HAP-1 (cell line): ENCODE measurements at regions not wholly inside any gene's neighbourhood (a gene's known extent, or its start where the extent isn't known, plus 50 kb on each side); places are given as distances from the start of the nearest gene placed in this dataset.

Source experiments
- DNase-seq, 2 experiments: peaks; one replicate each; pipeline ENCODE4 v3.0.0-alpha.2; 2016 to 2020; ENCODE audit warnings: low spot score in 2 of 2
- H3K27me3 ChIP-seq: fragments of 250-450 bp; sonication (Bioruptor Pico); 2 replicates; pipeline ENCODE4 v1.5.1; 2020; ENCODE audit warnings: low read depth, mild to moderate bottlenecking, moderate library complexity
- H3K36me3 ChIP-seq: fragments of 250-450 bp; sonication (Bioruptor Pico); replicated peaks from 2 replicates; pipeline ENCODE4 v1.5.1; 2020; ENCODE audit warnings: mild to moderate bottlenecking
- H3K4me1 ChIP-seq: fragments of 250-450 bp; sonication (Bioruptor Pico); 2 replicates; pipeline ENCODE4 v1.5.1; 2020; ENCODE audit warnings: mild to moderate bottlenecking
- H3K4me3 ChIP-seq: fragments of 250-450 bp; sonication (Bioruptor Pico); 2 replicates; pipeline ENCODE4 v1.5.1; 2020; ENCODE audit warnings: mild to moderate bottlenecking, moderate library complexity
- H3K9me3 ChIP-seq: fragments of 250-450 bp; sonication (Bioruptor Pico); 2 replicates; pipeline ENCODE4 v1.5.1; 2020; ENCODE audit warnings: mild to moderate bottlenecking, moderate library complexity
- in situ Hi-C: fragments of 300-500 bp; cut with MboI; formaldehyde crosslinking; loops from 3 replicates; pipeline ENCODE4 v1.14.3; 2020; ENCODE audit warnings: low sequenced_read_pairs, inconsistent platforms, mixed read lengths

DNA sequence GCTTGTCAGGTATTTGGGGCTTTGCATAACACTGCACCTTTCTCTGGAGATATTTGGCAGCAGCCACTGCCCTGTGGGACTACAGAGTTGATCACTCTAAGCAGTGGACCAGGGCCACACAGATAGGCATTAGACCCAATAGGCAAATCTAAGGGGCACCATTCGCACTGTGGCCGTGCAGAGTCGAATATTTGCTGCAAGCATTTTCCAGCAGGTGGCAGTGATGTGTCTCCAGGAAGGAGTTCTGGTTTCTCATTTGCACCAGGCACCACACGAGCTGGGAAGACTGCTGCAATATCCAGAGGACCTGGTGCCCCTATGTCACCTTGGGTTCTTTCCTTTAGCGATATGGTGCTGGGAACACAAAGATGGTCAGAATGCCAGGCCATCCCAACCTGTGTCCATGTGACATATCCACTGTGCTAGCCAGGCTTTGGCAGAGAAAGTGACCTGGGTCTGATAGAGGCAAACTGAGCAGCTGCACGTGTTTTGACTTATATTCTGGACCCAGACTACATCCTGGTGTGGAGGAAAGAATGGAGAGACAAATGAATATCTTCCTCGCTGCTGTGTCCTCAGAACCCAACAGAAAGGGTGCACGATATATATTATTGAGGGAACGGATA, 318.7 kb downstream of the BUD13 start:
- no peaks in the 10 kb centered on the region for H3K27me3 ChIP-seq
- in situ Hi-C loops: no loop called here
- no peaks in the 10 kb centered on the region for H3K4me1 ChIP-seq
- H3K4me3 ChIP-seq: no peak overlapping the region
- DNase-seq: peak; percentile 40 to 72
- H3K9me3 ChIP-seq: no peaks in the 10 kb centered on the region
- no peaks in the 10 kb centered on the region for H3K36me3 ChIP-seq

DNA sequence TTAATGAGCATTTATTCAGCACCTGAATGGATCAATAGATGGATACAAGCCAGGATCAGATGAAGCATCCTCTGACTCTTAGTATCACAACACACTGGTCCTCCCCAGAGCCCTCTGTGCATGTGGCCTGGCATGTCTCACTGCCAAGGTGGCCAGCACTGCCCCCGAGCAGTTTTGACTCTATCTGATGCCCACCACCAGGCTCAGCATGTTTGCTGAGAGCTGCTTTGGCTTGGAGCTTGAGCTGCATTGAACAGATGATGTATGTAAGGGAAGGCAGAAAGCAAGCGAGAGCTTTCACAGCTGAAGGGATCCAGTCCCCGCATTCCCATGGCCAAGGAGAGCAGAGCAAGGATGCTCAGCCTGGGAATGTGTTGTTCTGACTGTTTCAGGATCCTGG, 320.3 kb downstream of the BUD13 start:
- in situ Hi-C loops: no loop called here
- no peak for DNase-seq
- peaks cover 15% of the 10 kb centered on the region for H3K4me1 ChIP-seq
- no peaks in the 10 kb centered on the region for H3K27me3 ChIP-seq
- H3K9me3 ChIP-seq: no peaks in the 10 kb centered on the region
- no peaks in the 10 kb centered on the region for H3K36me3 ChIP-seq
- H3K4me3 ChIP-seq: no peak overlapping the region

DNA sequence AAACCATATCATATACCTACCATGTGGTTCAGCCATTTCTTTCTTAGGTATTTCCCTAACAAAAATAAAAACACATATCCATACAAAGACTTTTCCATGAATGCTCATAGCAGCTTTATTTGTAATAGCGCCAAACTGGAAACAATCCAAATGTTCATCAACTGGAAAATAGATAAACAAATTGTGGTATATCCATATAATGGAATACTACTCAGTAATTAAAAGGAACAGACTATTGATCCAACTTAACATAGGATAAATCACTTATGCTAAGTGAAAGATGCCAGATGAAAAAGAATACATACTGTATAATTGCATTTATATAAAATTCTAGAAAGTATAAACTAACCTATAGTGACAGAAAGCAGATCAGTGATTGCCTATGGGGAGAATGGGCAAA, 323.3 kb downstream of the BUD13 start:
- Histone ChIP-seq H3K27me3 (no peaks in the 10 kb centered on the region), H3K9me3 (no peaks in the 10 kb centered on the region), H3K4me3 (no peak overlapping the region), H3K4me1 (peaks cover 33% of the 10 kb centered on the region), H3K36me3 (no peaks in the 10 kb centered on the region)
- DNase-seq: no peak
- in situ Hi-C loops: no loop called here

DNA sequence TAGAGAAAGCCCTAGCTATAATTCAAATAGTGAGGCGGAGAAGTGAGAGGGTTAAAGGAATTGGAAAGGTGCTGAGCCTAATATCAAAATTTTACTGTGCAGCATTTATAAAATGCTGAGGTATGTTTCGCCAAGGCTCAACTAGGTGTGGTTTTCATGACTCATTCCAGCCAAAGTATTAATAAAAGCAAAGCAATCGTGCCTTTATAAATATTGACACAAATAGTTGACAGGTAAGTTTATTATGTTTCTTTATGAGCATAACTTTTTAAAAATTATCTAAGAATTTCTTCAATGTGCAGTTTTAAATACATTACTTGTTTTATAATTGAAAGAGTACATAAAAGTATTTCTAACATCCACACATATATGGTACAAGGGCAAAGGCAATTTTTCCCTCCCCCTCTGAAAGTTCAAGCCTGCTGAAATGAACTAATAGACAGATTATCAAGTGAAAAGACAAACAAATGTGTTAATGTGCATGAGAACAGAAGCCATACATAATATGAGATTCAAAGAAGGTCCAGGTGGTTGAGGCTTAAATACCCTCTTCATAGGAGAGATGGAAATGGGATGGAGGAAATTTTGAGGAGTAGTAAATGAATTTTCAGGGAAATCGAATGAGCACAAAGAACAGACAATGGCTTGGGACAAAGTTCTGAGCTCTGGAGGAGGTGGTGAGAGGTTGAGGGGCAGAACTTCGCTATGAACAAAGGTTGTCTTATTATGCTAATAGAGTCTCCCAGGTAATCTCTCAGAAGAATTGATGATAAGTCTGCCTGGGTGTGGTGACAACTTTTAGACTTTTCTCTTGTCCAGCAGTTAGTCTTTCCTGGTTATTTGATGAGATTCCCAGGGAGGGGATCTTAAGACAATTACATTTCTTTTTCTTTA, 326.5 kb downstream of the BUD13 start:
- H3K36me3 ChIP-seq: no peaks in the 10 kb centered on the region
- H3K9me3 ChIP-seq: peaks cover 2% of the 10 kb centered on the region; the same call in 1 of the 2 replicates
- in situ Hi-C loops: no loop called here
- no peak overlapping the region for H3K4me3 ChIP-seq
- H3K27me3 ChIP-seq: no peaks in the 10 kb centered on the region
- DNase-seq: peak; percentile 60 to 88
- H3K4me1 ChIP-seq: peaks cover 36% of the 10 kb centered on the region

DNA sequence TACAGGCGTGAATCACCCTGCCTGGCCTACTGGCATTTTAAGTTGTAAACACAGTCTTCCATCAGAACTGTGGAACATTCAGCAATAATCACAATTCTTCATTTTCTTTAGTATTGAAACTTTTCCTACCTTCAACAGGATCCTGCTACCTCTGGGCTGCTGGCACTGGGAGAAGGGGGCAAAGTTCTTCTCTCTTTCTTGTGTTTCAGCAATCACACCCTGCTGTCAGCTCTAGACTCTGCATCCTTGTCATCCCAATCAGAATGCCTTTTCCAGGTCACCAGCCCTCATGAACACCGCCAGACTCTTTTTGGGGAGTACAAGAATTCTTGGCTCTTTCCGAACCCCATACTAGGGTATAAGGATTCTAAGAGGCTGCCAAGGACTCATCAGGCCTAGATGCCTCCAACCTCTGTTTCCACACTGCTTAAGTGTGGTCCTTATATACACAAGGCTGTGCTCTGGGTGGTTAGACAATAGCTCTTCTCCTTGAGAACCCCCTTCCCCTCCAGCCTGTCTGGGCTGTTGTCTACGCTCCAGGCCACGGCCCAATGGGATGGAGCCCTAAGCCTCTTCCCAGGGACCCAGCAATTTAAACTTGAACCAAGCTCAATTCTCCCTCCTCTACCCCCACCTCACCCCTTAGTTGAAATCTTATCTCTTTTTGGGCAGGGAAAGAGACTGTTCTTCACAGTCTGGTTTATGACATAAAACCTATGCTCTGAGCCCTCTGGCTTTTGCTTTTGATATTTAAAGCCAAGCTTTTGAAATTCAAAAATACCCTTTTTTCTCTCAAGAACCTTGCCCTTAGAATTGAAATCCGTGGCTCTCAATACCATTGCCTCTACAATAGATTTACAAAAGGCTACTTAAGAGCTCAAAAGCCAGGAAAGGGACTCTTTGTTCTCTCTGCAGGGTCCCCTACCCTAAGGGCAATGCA, 327.4 kb downstream of the BUD13 start:
- H3K4me3 ChIP-seq: peak overlapping the region; percentile 14; the same call in 1 of the 2 replicates
- in situ Hi-C loops: no loop called here
- peaks cover 5% of the 10 kb centered on the region; the same call in 1 of the 2 replicates for H3K9me3 ChIP-seq
- no peaks in the 10 kb centered on the region for H3K27me3 ChIP-seq
- no peaks in the 10 kb centered on the region for H3K36me3 ChIP-seq
- peaks cover 36% of the 10 kb centered on the region for H3K4me1 ChIP-seq
- DNase-seq: peak; percentile 87 to 100

DNA sequence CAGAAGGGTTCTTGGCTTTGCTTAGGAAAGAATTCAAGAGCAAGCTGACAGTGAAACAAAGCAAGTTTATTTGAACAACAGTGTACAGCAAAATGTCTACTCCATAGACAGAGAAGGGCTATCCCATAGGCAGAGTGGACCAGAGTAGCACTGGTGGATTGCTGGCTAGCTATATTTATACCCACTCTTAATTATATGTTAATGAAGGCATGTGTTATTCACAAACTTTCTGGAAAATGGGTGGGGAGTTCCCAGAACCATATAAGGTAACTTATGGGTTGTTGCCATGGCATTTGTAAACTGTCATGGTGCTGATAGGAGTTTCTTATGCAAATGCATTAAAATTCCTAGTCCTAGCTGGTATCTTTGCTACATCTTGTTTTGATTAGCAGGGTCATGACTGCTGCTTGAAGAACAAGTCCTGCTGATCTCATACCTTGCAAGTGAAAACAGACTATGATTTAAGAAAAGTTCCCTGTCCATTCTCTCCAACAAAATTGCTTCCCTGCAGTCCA, 330.5 kb downstream of the BUD13 start:
- H3K9me3 ChIP-seq: peaks cover 7% of the 10 kb centered on the region; the same call in 1 of the 2 replicates
- no peaks in the 10 kb centered on the region for H3K27me3 ChIP-seq
- DNase-seq: no peak
- H3K4me3 ChIP-seq: no peak overlapping the region
- no peaks in the 10 kb centered on the region for H3K36me3 ChIP-seq
- peaks cover 20% of the 10 kb centered on the region for H3K4me1 ChIP-seq
- in situ Hi-C loops: no loop called here

DNA sequence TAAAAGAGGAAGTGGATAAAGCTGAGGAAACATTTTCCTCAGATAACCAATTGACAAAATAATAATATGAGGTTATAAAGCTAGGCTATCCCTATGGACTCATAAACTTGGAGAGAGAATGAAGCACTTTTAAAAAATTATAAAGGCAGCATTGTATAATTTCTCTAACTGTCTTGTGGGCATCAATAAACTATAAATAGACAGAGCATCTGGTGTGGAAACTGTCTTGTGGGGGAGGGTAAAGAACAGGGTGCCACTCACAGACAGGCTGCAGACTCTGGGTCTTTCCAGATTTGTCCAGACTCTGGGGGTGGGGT, 333.5 kb downstream of the BUD13 start:
- peaks cover 7% of the 10 kb centered on the region; the same call in 1 of the 2 replicates for H3K9me3 ChIP-seq
- no peaks in the 10 kb centered on the region for H3K27me3 ChIP-seq
- no peak for DNase-seq
- no peaks in the 10 kb centered on the region for H3K36me3 ChIP-seq
- in situ Hi-C loops: no loop called here
- no peak overlapping the region for H3K4me3 ChIP-seq
- peaks cover under 1% of the 10 kb centered on the region; the same call in 1 of the 2 replicates for H3K4me1 ChIP-seq

DNA sequence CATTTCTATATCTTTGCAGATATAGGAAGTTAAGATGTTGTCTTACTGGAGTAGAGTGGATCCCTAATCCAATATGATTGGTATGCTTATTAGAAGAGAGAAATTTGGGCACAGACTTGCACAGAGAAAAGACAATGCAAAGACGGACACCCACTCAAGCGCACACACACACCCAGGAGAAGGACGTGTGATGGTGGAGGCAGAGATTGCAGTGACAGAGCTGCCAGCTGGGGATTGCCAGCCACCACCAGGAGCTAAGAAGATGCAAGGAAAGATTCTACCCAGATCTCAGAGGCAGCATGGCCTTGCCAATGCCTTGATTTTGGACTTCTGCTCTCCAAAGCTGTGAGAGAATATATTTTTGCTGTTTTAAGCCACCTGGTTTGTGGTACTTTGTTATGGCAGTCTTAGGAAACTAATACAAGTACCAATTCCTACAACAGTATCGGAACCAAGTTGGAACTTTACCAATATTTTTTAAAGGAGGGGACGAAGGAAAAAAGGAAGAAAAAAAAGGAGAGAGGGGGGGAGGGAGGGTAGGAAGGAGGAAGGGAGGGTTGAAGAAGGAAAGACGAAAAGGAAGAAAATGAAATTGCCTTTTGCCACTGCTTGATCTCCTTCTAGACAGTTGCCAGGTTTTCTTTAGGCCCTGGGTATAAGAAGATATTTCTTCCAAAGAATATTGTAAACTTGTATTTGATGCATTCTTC, 334.0 kb downstream of the BUD13 start:
- H3K9me3 ChIP-seq: peaks cover 7% of the 10 kb centered on the region; the same call in 1 of the 2 replicates
- no peak for DNase-seq
- H3K36me3 ChIP-seq: no peaks in the 10 kb centered on the region
- no peak overlapping the region for H3K4me3 ChIP-seq
- H3K4me1 ChIP-seq: no peaks in the 10 kb centered on the region
- in situ Hi-C loops: no loop called here
- no peaks in the 10 kb centered on the region for H3K27me3 ChIP-seq

DNA sequence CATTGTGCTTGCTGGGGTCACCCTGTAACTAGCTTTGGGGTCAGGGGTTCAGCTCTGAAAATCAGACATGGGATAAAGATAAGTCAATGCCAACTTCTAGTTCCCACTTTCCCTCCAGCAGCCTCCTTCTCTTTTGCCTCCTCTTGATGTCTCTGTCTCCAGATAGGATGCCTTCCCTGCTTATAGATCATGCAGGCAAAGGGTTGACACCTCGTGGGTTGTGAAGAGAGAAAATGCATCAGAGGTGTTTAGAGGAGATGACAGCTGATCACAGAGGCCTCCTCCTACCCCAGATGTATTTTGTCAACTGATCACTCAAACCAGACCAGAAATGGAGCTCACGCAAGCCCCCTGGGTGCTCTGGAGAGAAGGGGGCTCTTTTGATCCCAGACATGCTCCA, 337.8 kb downstream of the BUD13 start:
- no peak for DNase-seq
- no peaks in the 10 kb centered on the region; the same call in 1 of the 2 replicates for H3K9me3 ChIP-seq
- no peaks in the 10 kb centered on the region for H3K27me3 ChIP-seq
- in situ Hi-C loops: no loop called here
- no peaks in the 10 kb centered on the region for H3K4me1 ChIP-seq
- H3K4me3 ChIP-seq: no peak overlapping the region
- H3K36me3 ChIP-seq: no peaks in the 10 kb centered on the region

DNA sequence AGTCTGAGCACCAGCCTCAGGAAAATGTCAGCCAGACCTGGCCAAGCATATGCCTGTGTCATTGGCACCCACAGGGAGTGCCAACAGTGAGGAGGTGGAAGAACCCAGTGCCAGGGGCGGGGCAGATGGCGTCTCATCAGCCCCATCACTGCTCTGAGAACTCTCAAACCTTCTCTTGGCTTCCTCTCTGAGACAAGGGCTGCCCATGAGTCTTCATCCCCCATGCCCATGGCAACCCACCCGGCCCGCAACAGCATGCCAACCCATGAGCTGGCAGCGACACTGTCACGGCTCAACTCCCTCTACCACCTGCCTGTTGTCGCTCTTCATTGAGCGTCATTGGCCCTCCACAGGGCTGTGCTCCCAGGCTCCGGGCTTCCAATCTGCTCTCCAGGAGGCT, 340.5 kb downstream of the BUD13 start:
- in situ Hi-C loops: no loop called here
- no peaks in the 10 kb centered on the region for H3K9me3 ChIP-seq
- no peak overlapping the region for H3K4me3 ChIP-seq
- H3K4me1 ChIP-seq: peaks cover 16% of the 10 kb centered on the region
- no peak for DNase-seq
- no peaks in the 10 kb centered on the region for H3K27me3 ChIP-seq
- no peaks in the 10 kb centered on the region for H3K36me3 ChIP-seq

DNA sequence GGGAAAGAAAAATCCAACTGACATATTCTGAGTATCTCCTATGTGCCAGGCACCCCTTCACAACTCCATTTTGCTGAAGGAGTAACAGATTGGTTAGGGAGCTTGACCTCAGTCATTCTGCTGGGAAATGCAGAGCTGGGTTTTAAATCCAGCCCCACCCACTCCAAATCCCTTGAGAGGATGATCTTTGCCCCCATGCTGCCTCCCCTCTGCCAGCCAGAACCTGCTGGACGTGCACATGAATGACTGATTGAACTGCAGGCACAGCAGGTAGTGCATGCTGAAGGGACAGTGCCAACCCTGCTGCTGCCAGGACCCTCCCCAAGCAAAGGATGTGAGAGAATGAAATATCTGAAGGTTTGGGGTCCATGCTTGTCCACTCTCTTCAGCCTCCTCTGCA, 340.9 kb downstream of the BUD13 start:
- in situ Hi-C loops: no loop called here
- no peaks in the 10 kb centered on the region for H3K27me3 ChIP-seq
- no peaks in the 10 kb centered on the region for H3K9me3 ChIP-seq
- H3K36me3 ChIP-seq: no peaks in the 10 kb centered on the region
- peaks cover 20% of the 10 kb centered on the region for H3K4me1 ChIP-seq
- DNase-seq: no peak
- no peak overlapping the region for H3K4me3 ChIP-seq

DNA sequence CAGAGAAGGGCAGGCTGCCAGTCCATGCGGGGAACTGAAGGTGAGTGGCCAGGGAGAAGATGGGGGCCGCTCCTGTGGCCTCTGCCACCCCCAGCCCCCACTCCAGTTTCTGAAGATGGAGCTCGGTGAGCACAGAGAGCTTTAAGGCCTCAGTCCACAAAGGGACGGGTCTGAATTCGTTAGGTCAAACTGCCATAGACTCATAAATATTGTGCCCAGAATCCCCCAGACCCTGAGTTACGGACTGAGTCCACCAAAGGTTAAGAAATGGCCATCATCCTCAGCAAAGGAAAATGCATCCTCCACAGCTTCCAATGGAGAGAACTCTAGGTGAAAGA, 344.2 kb downstream of the BUD13 start:
- in situ Hi-C loops: no loop called here
- no peaks in the 10 kb centered on the region for H3K9me3 ChIP-seq
- H3K27me3 ChIP-seq: no peaks in the 10 kb centered on the region
- H3K4me1 ChIP-seq: peaks cover 20% of the 10 kb centered on the region
- no peak overlapping the region for H3K4me3 ChIP-seq
- no peak for DNase-seq
- H3K36me3 ChIP-seq: no peaks in the 10 kb centered on the region
